ENCODE measurements at regions not wholly inside any gene's neighbourhood (a gene's known extent, or its start where the extent isn't known, plus 50 kb on each side); places are given as distances from the start of the nearest gene placed in this dataset.

DNA sequence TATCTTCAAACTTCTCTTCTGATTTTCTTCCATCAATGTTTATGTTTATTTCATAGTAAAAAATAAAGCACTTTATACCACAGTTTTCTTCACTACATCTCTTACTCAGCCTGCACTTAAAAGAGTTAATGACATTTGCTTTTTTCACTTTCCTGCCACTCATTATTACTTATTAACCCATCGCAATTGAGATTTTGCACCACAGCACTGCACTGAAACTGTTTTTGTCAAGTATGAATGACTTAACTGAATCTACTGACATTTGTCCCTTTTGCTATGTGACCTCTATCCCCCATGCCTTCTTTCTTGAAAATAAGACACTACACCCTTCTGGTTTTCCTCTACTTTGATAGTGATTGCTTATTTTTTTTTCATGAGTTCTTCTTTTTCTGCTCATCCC lies 739.7 kb upstream of the DPPA4 start:
- Histone ChIP-seq H3K27ac (no peak overlapping the region), H3K27me3 (no peaks in the 10 kb centered on the region), H3K4me3 (no peak overlapping the region), H3K4me1 (no peaks in the 10 kb centered on the region), H3K9me3 (peaks cover 0 to 3% (median 0%) of the 10 kb centered on the region in 4 donors), H3K36me3 (no peaks in the 10 kb centered on the region)
- ATAC-seq (ENCODE audit: low FRiP score in 2 of 2) (no peak), DNase-seq (no peak)
- 68 to 71% methylated on average over 1 of the region's 1 CpG for WGBS, 2 donors
- TF ChIP-seq EP300 (IDR thresholded peaks at IDR 0.05) (no peak), POLR2A (IDR thresholded peaks at IDR 0.05) (no peak), POLR2AphosphoS5 (IDR thresholded peaks at IDR 0.05) (no peak)
- TF ChIP-seq, protein P1, sequence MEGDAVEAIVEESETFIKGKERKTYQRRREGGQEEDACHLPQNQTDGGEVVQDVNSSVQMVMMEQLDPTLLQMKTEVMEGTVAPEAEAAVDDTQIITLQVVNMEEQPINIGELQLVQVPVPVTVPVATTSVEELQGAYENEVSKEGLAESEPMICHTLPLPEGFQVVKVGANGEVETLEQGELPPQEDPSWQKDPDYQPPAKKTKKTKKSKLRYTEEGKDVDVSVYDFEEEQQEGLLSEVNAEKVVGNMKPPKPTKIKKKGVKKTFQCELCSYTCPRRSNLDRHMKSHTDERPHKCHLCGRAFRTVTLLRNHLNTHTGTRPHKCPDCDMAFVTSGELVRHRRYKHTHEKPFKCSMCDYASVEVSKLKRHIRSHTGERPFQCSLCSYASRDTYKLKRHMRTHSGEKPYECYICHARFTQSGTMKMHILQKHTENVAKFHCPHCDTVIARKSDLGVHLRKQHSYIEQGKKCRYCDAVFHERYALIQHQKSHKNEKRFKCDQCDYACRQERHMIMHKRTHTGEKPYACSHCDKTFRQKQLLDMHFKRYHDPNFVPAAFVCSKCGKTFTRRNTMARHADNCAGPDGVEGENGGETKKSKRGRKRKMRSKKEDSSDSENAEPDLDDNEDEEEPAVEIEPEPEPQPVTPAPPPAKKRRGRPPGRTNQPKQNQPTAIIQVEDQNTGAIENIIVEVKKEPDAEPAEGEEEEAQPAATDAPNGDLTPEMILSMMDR (IDR thresholded peaks at IDR 0.05), result no peak

DNA sequence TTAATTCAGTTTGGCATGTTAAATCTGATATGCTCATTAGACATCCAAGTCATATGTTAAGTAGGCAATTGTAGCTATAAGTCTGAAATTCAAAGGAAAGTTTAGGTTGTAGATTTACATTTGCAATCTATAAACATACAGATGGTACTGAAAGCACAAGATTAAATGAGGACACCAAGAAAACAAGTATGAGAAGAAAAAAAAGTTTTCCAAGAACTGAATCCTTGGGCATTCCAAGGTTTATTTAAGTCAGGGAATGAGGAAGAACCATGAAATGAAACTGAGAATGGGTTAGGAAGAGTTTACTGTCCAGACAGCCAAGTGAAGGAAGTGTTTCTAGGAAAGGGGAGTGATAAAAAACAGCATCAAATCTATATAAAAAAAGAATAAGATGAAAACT lies 756.1 kb upstream of the DPPA4 start:
- no peaks in the 10 kb centered on the region for H3K4me1 ChIP-seq
- no peak for ATAC-seq (ENCODE audit: low FRiP score in 2 of 2)
- no peaks in the 10 kb centered on the region for H3K27me3 ChIP-seq
- no peaks in the 10 kb centered on the region for H3K9me3 ChIP-seq
- H3K27ac ChIP-seq, result no peak overlapping the region
- TF ChIP-seq POLR2A (IDR thresholded peaks at IDR 0.05) (no peak), POLR2AphosphoS5 (IDR thresholded peaks at IDR 0.05) (no peak), EP300 (IDR thresholded peaks at IDR 0.05) (no peak)
- TF ChIP-seq, protein P1 (IDR thresholded peaks at IDR 0.05), result no peak
- H3K36me3 ChIP-seq, result no peaks in the 10 kb centered on the region
- no peak overlapping the region for H3K4me3 ChIP-seq
- no peak for DNase-seq

DNA sequence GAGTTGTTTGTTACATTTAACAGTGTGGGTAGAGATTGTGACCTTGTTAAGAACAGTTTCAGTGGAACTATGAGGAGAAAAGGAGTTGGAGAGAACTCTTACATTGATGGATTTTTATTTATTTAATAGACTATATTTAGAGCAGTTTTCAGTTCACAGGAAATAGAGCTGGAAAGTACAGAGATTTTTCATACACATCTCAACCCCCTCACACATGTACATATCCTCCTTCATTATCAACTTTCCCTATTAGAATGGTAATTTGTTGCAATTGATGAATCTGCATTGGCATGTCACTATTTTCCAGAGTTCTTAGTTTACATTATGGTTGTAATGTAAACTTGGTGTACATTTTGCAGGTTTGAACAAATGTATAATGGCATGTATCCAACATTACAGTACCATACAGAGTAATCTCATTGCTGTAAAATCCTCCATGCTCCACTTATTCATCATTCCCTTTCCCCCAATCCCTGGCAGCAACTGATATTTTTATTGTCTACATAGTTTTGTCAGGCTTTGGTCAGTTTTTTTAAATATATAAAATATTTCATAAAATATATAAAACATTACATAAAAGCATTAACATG lies 756.6 kb upstream of the DPPA4 start:
- no peaks in the 10 kb centered on the region for H3K4me1 ChIP-seq
- no peak overlapping the region for H3K27ac ChIP-seq
- no peak overlapping the region for H3K4me3 ChIP-seq
- DNase-seq, result no peak
- no peaks in the 10 kb centered on the region for H3K9me3 ChIP-seq
- no peaks in the 10 kb centered on the region for H3K27me3 ChIP-seq
- no peak for TF ChIP-seq POLR2A (IDR thresholded peaks at IDR 0.05)
- TF ChIP-seq, protein P1 (IDR thresholded peaks at IDR 0.05), result no peak
- TF ChIP-seq POLR2AphosphoS5 (IDR thresholded peaks at IDR 0.05), result no peak
- no peak for TF ChIP-seq EP300 (IDR thresholded peaks at IDR 0.05)
- H3K36me3 ChIP-seq, result no peaks in the 10 kb centered on the region
- no peak for ATAC-seq (ENCODE audit: low FRiP score in 2 of 2)

DNA sequence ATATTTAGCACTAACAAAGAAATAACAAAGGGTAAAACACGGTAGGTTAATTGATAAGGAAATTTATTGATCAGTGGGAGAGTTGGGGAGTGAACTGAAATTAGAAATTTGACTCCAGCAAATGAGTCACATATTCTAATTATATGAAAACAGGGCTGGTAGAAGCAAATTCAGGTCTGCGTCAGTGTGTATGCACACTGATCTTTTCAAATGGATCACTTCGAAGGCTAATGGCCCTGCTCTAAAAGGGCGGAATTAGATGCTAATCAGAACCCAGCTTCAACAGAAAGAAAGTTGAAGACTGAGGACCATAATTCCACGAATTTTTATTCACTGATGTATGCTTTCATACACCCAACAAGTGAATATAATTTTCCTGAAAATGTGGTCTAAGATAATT lies 762.4 kb upstream of the DPPA4 start:
- TF ChIP-seq, protein P1 (IDR thresholded peaks at IDR 0.05), result no peak
- TF ChIP-seq EP300 (IDR thresholded peaks at IDR 0.05), result no peak
- no peak for TF ChIP-seq POLR2AphosphoS5 (IDR thresholded peaks at IDR 0.05)
- TF ChIP-seq POLR2A (IDR thresholded peaks at IDR 0.05), result no peak
- H3K27ac ChIP-seq, result no peak overlapping the region
- ATAC-seq (ENCODE audit: low FRiP score in 2 of 2) (no peak), DNase-seq (no peak)
- H3K4me3 ChIP-seq, result no peak overlapping the region
- no peaks in the 10 kb centered on the region for H3K4me1 ChIP-seq
- no peaks in the 10 kb centered on the region for H3K27me3 ChIP-seq
- no peaks in the 10 kb centered on the region for H3K9me3 ChIP-seq
- H3K36me3 ChIP-seq, result no peaks in the 10 kb centered on the region
- WGBS, 2 donors, result 78% methylated on average over 5 of the region's 5 CpGs

DNA sequence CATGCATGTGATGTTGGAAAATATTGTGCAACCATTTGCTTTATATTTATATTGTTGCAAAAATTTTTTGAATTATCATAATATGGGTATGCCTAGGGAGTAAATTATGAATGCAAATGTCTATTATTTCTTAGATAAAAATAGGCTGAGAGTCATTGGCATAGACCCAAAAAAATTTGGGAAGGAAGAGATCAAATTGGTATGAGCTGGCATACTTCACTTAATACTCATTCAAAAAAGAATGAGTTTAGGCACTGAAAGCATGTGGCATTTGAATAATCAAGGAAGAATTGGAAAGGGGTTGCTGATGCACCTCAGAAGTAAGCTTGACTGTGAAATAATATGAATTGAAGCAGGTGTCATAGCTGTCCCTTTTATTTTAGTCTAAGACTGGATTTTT lies 764.0 kb upstream of the DPPA4 start:
- Histone ChIP-seq H3K27ac (no peak overlapping the region), H3K4me1 (no peaks in the 10 kb centered on the region), H3K27me3 (no peaks in the 10 kb centered on the region), H3K9me3 (no peaks in the 10 kb centered on the region), H3K36me3 (no peaks in the 10 kb centered on the region), H3K4me3 (no peak overlapping the region)
- TF ChIP-seq POLR2AphosphoS5 (IDR thresholded peaks at IDR 0.05) (no peak), POLR2A (IDR thresholded peaks at IDR 0.05) (no peak), EP300 (IDR thresholded peaks at IDR 0.05) (no peak)
- TF ChIP-seq, protein P1 (IDR thresholded peaks at IDR 0.05), result no peak
- ATAC-seq (ENCODE audit: low FRiP score in 2 of 2), result no peak
- no peak for DNase-seq
